Endothelial cell of umbilical vein (primary cell): ENCODE measurements at regions not wholly inside any gene's neighbourhood (a gene's known extent, or its start where the extent isn't known, plus 50 kb on each side); places are given as distances from the start of the nearest gene placed in this dataset.

Source experiments
- BruUV-seq: library from RNA; stranded (reverse); fragments of 400-500 nt; replicated peaks from 2 replicates; lab custom pipeline; 2021; lab: Mats Ljungman, UMichigan
- CTCF ChIA-PET: fragments of 300-600, 350-600 bp; sonication (Branson Sonifier 250); formaldehyde crosslinking; loops from one replicate; lab custom pipeline; 2021; ENCODE audit warnings: antibody characterized with exemption, inconsistent platforms; lab: Charles Lee
- POLR2A ChIA-PET: fragments of 300-600, 350-600 bp; sonication (Branson Sonifier 250); formaldehyde crosslinking; loops from one replicate; lab custom pipeline; 2021; ENCODE audit warnings: antibody characterized with exemption, inconsistent platforms; lab: Charles Lee
- DNase-seq: peaks from one replicate; pipeline ENCODE4 v3.0.0-alpha.2; 2011; ENCODE audit warnings: low read depth, low spot score
- FAIRE-seq: peaks from 2 replicates; lab custom pipeline; 2011; peaks lifted over from hg19 to GRCh38; lab: Jason Lieb, UNC
- H2AFZ ChIP-seq: 2 replicates; pipeline ENCODE4 v1.6.0; 2012; ENCODE audit warnings: low read depth, low read length, control low read depth, inconsistent platforms
- H3K27ac ChIP-seq: 2 replicates; pipeline ENCODE4 v1.5.1; 2011; ENCODE audit warnings: low read depth, mild to moderate bottlenecking, control low read depth, low read length, moderate library complexity; ENCODE audit not compliant: insufficient read depth
- H3K27me3 ChIP-seq, 2 experiments: 2 replicates each; pipeline versions ENCODE4 v1.6.0 to v1.6.1; 2011; ENCODE audit warnings: low read length in 2 of 2, mixed read lengths in 1 of 2; ENCODE audit not compliant: control insufficient read depth in 2 of 2, insufficient read depth in 2 of 2
- H3K36me3 ChIP-seq, 2 experiments: 2 replicates in 1 of 2; 3 replicates in 1 of 2; pipeline ENCODE4 v1.5.1; 2011; ENCODE audit warnings: low read length in 2 of 2, mild to moderate bottlenecking in 1 of 2, moderate library complexity in 1 of 2; ENCODE audit not compliant: control insufficient read depth in 2 of 2, insufficient read depth in 2 of 2; ENCODE audit errors: extremely low read depth in 1 of 2
- H3K4me1 ChIP-seq: 3 replicates; pipeline ENCODE4 v1.5.1; 2011; ENCODE audit warnings: mild to moderate bottlenecking, low read length; ENCODE audit not compliant: control insufficient read depth, insufficient read depth; ENCODE audit errors: extremely low read depth
- H3K4me2 ChIP-seq: 2 replicates; pipeline ENCODE4 v1.6.1; 2011; ENCODE audit warnings: low read length, control low read depth, mixed read lengths; ENCODE audit not compliant: insufficient read depth
- H3K4me3 ChIP-seq, 3 experiments: fragments of 200-600 bp in 1 of 3; sonication (generic), shearing (Covaris generic) in 1 of 3; replicated peaks in 1 of 3; 2 replicates each; pipeline ENCODE4 v1.5.1; 2011 to 2016; ENCODE audit warnings: control low read depth in 3 of 3, low read length in 3 of 3, mild to moderate bottlenecking in 2 of 3, inconsistent platforms in 1 of 3, low read depth in 1 of 3, moderate library complexity in 1 of 3; ENCODE audit not compliant: insufficient read depth in 1 of 3
- H3K79me2 ChIP-seq: 2 replicates; pipeline ENCODE4 v1.6.0; 2012; ENCODE audit warnings: low read length, inconsistent platforms; ENCODE audit not compliant: control insufficient read depth, insufficient read depth
- H3K9ac ChIP-seq: replicated peaks from 2 replicates; pipeline ENCODE3; 2011; ENCODE audit warnings: low read length, control low read depth; ENCODE audit not compliant: insufficient read depth; ENCODE audit errors: extremely low read depth
- H3K9me1 ChIP-seq: replicated peaks from 3 replicates; pipeline ENCODE4 v1.6.0; 2011; ENCODE audit warnings: mild to moderate bottlenecking, low read length; ENCODE audit not compliant: control insufficient read depth, insufficient read depth; ENCODE audit errors: extremely low read depth
- H3K9me3 ChIP-seq: replicated peaks from 2 replicates; pipeline ENCODE4 v1.5.1; 2012; ENCODE audit warnings: low read length, inconsistent platforms; ENCODE audit not compliant: control insufficient read depth, insufficient read depth
- H4K20me1 ChIP-seq: replicated peaks from 2 replicates; pipeline ENCODE3; 2011; ENCODE audit warnings: mild to moderate bottlenecking, low read length; ENCODE audit not compliant: control insufficient read depth, insufficient read depth; ENCODE audit errors: extremely low read depth
- CTCF ChIP-seq, 2 donors: IDR thresholded peaks; 1 replicate in 1 of 2; 2 replicates in 1 of 2; pipeline ENCODE4 v1.5.1; 2011; ENCODE audit warnings: low read length in 2 of 2, mild to moderate bottlenecking in 2 of 2, moderate library complexity in 2 of 2, control low read depth in 1 of 2, inconsistent platforms in 1 of 2, low read depth in 1 of 2; ENCODE audit not compliant: insufficient read depth in 1 of 2; ENCODE audit errors: extremely low read depth in 1 of 2
- EZH2 ChIP-seq: IDR thresholded peaks from 2 replicates; pipeline ENCODE4 v1.6.1; 2012; ENCODE audit warnings: borderline replicate concordance, low read depth, mild to moderate bottlenecking, moderate library complexity, low read length, inconsistent platforms; ENCODE audit not compliant: severe bottlenecking
- FOS ChIP-seq: IDR thresholded peaks from 2 replicates; pipeline ENCODE4 v1.6.1; 2011; ENCODE audit warnings: mild to moderate bottlenecking, low read length, moderate library complexity, borderline replicate concordance; ENCODE audit not compliant: insufficient read depth
- GATA2 ChIP-seq: IDR thresholded peaks from 2 replicates; pipeline ENCODE4 v1.7.0; 2011; ENCODE audit warnings: low read depth, mild to moderate bottlenecking, moderate library complexity, mixed read lengths, low read length; ENCODE audit not compliant: insufficient read length, insufficient read depth
- JUN ChIP-seq: IDR thresholded peaks from 2 replicates; pipeline ENCODE4 v1.6.1; 2011; ENCODE audit warnings: borderline replicate concordance, low read depth; ENCODE audit not compliant: insufficient read length, insufficient read depth
- MAX ChIP-seq: IDR thresholded peaks from 2 replicates; pipeline ENCODE4 v1.6.1; 2011; ENCODE audit not compliant: insufficient read depth, insufficient read length
- MYC ChIP-seq: IDR thresholded peaks from one replicate; pipeline ENCODE4 v1.6.1; 2011; ENCODE audit warnings: mild to moderate bottlenecking, low read depth, low read length
- POLR2A ChIP-seq: IDR thresholded peaks from 2 replicates; pipeline ENCODE4 v1.6.1; 2012; ENCODE audit warnings: low read depth, mild to moderate bottlenecking, control low read depth, low read length
- POLR2AphosphoS5 ChIP-seq: IDR thresholded peaks from 2 replicates; pipeline ENCODE4 v1.6.1; 2012; ENCODE audit warnings: low read depth, mild to moderate bottlenecking, control low read depth, low read length, moderate library complexity; ENCODE audit not compliant: insufficient read depth
- dilution Hi-C: fragments of 300-500 bp; cut with MboI; formaldehyde crosslinking; loops from one replicate; pipeline ENCODE4 v1.15.0; 2019; ENCODE audit warnings: low sequenced_read_pairs; ENCODE audit not compliant: extremely low pct_ligation_motif_present
- intact Hi-C: fragments of 100-400 bp; cut with micrococcal nuclease; formaldehyde crosslinking; loops from one replicate; pipeline ENCODE4 v1.10.0; 2022

DNA sequence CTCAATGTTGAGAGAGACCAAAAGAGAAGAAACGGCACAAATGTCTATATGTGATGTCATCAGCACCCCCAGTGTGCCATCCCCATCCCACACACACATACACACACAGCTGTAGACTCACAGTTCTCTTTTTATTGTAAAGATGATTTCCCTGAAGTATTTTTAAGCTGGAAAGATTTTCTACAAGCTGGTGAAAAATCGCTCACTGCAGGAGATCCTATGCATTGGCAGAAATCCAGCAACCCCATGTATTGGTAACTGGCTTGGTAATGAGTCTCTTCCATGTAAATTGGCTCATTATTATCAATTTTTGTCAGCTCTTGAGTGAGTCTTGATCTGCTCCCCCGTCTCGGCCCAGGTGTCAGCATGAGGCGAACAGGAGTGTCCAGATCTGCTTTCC is 107.1 kb upstream of the UQCRFS1 start:
- Histone ChIP-seq H3K4me3 (no peak overlapping the region), H3K4me1 (no peaks in the 10 kb centered on the region), H3K4me2 (no peak overlapping the region), H3K27me3 (no peaks in the 10 kb centered on the region), H3K27ac (no peak overlapping the region), H3K79me2 (no peaks in the 10 kb centered on the region), H3K9me3 (peaks cover 6% of the 10 kb centered on the region), H4K20me1 (no peaks in the 10 kb centered on the region), H2AFZ (no peak overlapping the region), H3K36me3 (no peaks in the 10 kb centered on the region), H3K9me1 (no peaks in the 10 kb centered on the region), H3K9ac (no peak overlapping the region)
- no peak for TF ChIP-seq EZH2
- no peak for TF ChIP-seq GATA2
- no peak for TF ChIP-seq FOS
- TF ChIP-seq JUN: no peak
- TF ChIP-seq POLR2A: no peak
- no peak for TF ChIP-seq POLR2AphosphoS5
- TF ChIP-seq CTCF (IDR thresholded peaks at IDR 0.05; ENCODE audit: extremely low read depth in 1 of 2, insufficient read depth in 1 of 2, low read depth in 1 of 2, low read length in 2 of 2): no peak
- TF ChIP-seq MAX: no peak
- no peak for TF ChIP-seq MYC
- intact Hi-C loops (no loop called here), dilution Hi-C loops (no loop called here)
- no TSS peak for BruUV-seq
- DNase-seq (no peak), FAIRE-seq (no peak)
- CTCF ChIA-PET: no interaction called here
- POLR2A ChIA-PET: no interaction called here
